BJ (cell line): ENCODE measurements at regions not wholly inside any gene's neighbourhood (a gene's known extent, or its start where the extent isn't known, plus 50 kb on each side); places are given as distances from the start of the nearest gene placed in this dataset.

Experiments
- CTCF ChIA-PET: fragments of 350-600 bp; formaldehyde crosslinking; extraction: SDS; loops from one replicate; lab custom pipeline; 2021; ENCODE audit warnings: antibody characterized with exemption, inconsistent platforms; lab: Yijun Ruan, JAX
- POLR2A ChIA-PET: fragments of 300-600 bp; sonication (Branson Sonifier 250); formaldehyde crosslinking; extraction: SDS; loops from one replicate; lab custom pipeline; 2021; ENCODE audit warnings: antibody characterized with exemption; lab: Charles Lee
- DNase-seq: peaks from one replicate; pipeline ENCODE4 v3.0.0-alpha.2; 2011; ENCODE audit warnings: low read depth
- H3K27me3 ChIP-seq: 2 replicates; pipeline ENCODE4 v1.6.0; 2011; ENCODE audit warnings: low read length; ENCODE audit not compliant: control insufficient read depth, insufficient read depth
- H3K36me3 ChIP-seq: 2 replicates; pipeline ENCODE4 v1.5.1; 2011; ENCODE audit warnings: low read length; ENCODE audit not compliant: control insufficient read depth, insufficient read depth
- H3K4me3 ChIP-seq: 2 replicates; pipeline ENCODE4 v1.5.1; 2011; ENCODE audit warnings: low read depth, mild to moderate bottlenecking, control low read depth, low read length
- CTCF ChIP-seq: IDR thresholded peaks from 2 replicates; pipeline ENCODE4 v1.5.1; 2011; ENCODE audit warnings: low read depth, mild to moderate bottlenecking, control low read depth, inconsistent platforms, low read length, moderate library complexity; ENCODE audit not compliant: insufficient read depth

- Histone ChIP-seq H3K27me3 (no peaks in the 10 kb centered on the region), H3K36me3 (no peaks in the 10 kb centered on the region), H3K4me3 (no peak overlapping the region)
- TF ChIP-seq CTCF = no peak
- no peak for DNase-seq
- POLR2A ChIA-PET = no interaction called here
- CTCF ChIA-PET = no interaction called here
Observed at GRCh38 chr14:65927931-65928356, 515.4 kb downstream of the FUT8 start.

- DNase-seq = no peak
- CTCF ChIA-PET = no interaction called here
- H3K4me3 ChIP-seq = no peak overlapping the region
- H3K27me3 ChIP-seq = no peaks in the 10 kb centered on the region
- POLR2A ChIA-PET = no interaction called here
- H3K36me3 ChIP-seq = no peaks in the 10 kb centered on the region
- no peak for TF ChIP-seq CTCF
Observed at GRCh38 chr14:65928995-65929394, 516.5 kb downstream of the FUT8 start.

- Histone ChIP-seq H3K36me3 (no peaks in the 10 kb centered on the region), H3K27me3 (no peaks in the 10 kb centered on the region), H3K4me3 (no peak overlapping the region)
- DNase-seq = no peak
- CTCF ChIA-PET = no interaction called here
- TF ChIP-seq CTCF = no peak
- POLR2A ChIA-PET = no interaction called here
Observed at GRCh38 chr14:65933400-65934069, 521.0 kb downstream of the FUT8 start.

- POLR2A ChIA-PET = no interaction called here
- TF ChIP-seq CTCF = no peak
- no peaks in the 10 kb centered on the region for H3K36me3 ChIP-seq
- H3K27me3 ChIP-seq = no peaks in the 10 kb centered on the region
- no peak for DNase-seq
- no peak overlapping the region for H3K4me3 ChIP-seq
- CTCF ChIA-PET = no interaction called here
Observed at GRCh38 chr14:65934070-65934435, 521.5 kb downstream of the FUT8 start.

- ChIA-PET CTCF (no interaction called here), POLR2A (no interaction called here)
- TF ChIP-seq CTCF = no peak
- no peak for DNase-seq
- Histone ChIP-seq H3K27me3 (no peaks in the 10 kb centered on the region), H3K4me3 (no peak overlapping the region), H3K36me3 (no peaks in the 10 kb centered on the region)
Observed at GRCh38 chr14:65936342-65936975, 523.9 kb downstream of the FUT8 start.
